ENCODE measurements at regions not wholly inside any gene's neighbourhood (a gene's known extent, or its start where the extent isn't known, plus 50 kb on each side); places are given as distances from the start of the nearest gene placed in this dataset.
A peak's percentile ranks its signal among the peaks of the same experiment; 100 is the strongest.

DNA sequence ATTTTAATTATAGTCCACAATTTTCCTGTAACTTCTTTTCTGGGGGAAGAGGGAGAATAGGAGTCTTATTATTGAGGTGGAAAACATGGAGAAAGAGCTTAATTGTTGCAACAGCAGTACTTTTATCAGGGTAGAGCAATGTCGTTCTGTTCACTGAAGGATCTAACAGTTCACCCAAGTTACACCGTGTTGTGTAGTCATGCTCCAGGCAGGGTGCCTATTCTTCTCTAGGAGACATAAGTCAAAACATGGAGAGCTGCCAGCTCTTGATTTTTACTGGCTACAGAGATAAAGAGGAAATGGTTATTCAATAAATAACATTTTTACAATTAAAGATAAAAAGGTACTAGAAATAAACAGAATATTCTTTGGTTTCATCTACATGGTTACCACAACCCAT, 594.3 kb upstream of the NETO1 start:
- peak; percentile 87 for DNase-seq (ENCODE audit: low read depth)
- H3K4me3 ChIP-seq (ENCODE audit: control insufficient read depth, low read depth, low read length), result no peak overlapping the region
- TF ChIP-seq, protein P1, sequence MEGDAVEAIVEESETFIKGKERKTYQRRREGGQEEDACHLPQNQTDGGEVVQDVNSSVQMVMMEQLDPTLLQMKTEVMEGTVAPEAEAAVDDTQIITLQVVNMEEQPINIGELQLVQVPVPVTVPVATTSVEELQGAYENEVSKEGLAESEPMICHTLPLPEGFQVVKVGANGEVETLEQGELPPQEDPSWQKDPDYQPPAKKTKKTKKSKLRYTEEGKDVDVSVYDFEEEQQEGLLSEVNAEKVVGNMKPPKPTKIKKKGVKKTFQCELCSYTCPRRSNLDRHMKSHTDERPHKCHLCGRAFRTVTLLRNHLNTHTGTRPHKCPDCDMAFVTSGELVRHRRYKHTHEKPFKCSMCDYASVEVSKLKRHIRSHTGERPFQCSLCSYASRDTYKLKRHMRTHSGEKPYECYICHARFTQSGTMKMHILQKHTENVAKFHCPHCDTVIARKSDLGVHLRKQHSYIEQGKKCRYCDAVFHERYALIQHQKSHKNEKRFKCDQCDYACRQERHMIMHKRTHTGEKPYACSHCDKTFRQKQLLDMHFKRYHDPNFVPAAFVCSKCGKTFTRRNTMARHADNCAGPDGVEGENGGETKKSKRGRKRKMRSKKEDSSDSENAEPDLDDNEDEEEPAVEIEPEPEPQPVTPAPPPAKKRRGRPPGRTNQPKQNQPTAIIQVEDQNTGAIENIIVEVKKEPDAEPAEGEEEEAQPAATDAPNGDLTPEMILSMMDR (IDR thresholded peaks at IDR 0.05; ENCODE audit: control insufficient read depth, insufficient read depth, low read depth, low read length, missing control alignments), result no peak

DNA sequence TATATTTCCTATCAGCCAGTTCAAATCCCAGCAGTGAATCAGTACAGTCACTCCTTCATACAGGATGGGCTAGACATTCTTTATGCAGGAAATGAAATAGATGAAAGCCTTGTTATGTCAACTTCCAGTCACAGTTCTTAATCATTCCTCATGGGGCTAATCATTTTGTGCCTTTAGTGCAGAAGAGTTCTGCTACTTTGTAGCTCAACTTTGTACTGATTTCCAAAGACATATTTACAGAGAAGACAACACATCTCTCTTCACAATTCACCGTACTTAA, 593.9 kb upstream of the NETO1 start:
- no peak for DNase-seq (ENCODE audit: low read depth)
- no peak overlapping the region for H3K4me3 ChIP-seq (ENCODE audit: control insufficient read depth, low read depth, low read length)
- TF ChIP-seq, protein P1 (IDR thresholded peaks at IDR 0.05; ENCODE audit: control insufficient read depth, insufficient read depth, low read depth, low read length, missing control alignments), result no peak

DNA sequence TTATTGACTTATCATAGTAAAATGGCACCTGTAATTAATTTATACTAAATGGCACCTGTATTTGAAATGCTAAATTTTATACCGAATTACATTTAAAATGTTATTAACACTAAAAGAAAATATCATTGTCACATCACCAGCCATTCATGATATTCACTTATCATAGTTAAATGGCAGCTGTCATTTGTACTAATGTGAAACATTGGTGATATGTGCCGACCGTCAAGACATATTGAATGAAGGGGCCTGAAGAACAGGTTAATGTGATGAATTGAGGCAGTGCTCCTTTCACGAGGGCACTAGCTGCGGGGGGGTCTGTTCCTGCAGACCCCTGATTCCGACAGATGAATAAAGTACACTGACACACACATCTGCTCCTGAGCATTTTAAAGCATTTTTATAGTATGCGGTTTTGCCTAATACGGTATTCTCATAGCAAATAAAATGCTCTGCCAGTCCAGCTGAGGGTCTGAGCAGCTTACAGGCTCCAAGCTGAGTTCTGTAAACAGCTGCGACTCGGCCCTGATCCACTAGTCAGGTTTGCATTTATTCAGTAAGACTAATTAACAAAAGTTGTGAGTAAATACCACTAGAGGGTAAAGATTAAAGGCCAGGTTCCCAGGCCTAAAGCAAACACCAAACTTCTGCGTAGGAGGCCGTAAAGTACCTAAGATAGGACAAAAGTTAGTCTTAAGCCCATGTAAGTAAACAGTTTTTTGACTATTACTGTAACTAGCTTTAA, 593.4 kb upstream of the NETO1 start:
- no peak overlapping the region for H3K4me3 ChIP-seq (ENCODE audit: control insufficient read depth, low read depth, low read length)
- no peak for DNase-seq (ENCODE audit: low read depth)
- TF ChIP-seq, protein P1 (IDR thresholded peaks at IDR 0.05; ENCODE audit: control insufficient read depth, insufficient read depth, low read depth, low read length, missing control alignments), result no peak

DNA sequence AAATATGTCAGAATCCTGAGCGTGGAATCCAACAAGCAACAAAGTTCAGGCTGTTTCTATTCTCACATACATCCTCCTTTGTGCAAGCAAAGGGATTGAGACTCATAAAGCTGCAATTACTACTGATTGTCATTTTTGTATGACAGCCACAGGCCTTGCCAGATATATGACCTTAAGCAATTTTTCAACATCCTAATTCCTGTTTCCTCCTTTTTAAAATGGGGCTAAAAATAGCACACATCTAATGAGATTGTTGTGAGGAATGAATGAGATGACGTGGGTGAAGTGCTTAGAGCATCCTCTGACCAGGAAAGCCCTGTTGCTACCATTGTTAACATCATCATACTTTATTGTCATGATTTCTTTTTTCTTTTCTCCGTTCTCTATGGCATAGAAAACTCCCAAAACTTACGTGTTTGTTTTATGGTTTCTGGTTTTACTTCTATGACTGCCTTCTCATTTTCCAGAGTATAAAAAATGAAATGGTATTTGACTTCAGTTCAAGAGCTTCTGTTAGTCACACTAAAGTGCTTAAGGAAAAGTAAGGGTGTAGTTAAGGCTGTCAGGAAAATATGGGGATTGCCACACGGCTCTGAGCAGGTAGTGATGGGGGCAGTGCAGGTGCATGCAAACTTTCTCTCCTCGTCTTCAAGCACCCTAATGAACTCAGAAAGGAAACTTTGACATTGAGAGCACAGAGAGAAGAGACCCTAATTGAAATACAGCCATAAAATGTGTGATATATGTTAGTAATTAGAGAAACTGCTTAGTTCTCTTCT, 590.6 kb upstream of the NETO1 start:
- DNase-seq (ENCODE audit: low read depth), result peak; percentile 24
- TF ChIP-seq, protein P1 (IDR thresholded peaks at IDR 0.05; ENCODE audit: control insufficient read depth, insufficient read depth, low read depth, low read length, missing control alignments), result no peak
- H3K4me3 ChIP-seq (ENCODE audit: control insufficient read depth, low read depth, low read length), result no peak overlapping the region

DNA sequence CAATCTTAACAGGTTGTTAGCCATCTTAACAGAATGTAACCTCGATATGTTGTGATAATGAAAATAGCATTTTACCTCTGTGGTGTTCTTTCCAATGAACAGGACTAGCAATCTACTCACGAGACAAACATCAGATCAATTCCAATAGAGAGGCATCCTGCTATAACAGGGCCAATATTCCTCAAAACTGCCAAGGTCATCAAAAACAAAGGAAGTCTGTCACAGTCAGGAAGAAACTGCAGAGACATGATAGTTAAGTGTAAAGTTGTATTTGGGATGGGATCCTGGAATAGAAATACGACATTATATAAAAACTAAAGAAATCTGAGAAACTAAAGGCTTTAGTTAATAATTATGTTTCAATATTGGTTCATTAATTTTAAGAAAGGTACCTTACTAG, 588.9 kb upstream of the NETO1 start:
- DNase-seq (ENCODE audit: low read depth), result no peak
- no peak overlapping the region for H3K4me3 ChIP-seq (ENCODE audit: control insufficient read depth, low read depth, low read length)
- TF ChIP-seq, protein P1 (IDR thresholded peaks at IDR 0.05; ENCODE audit: control insufficient read depth, insufficient read depth, low read depth, low read length, missing control alignments), result no peak

DNA sequence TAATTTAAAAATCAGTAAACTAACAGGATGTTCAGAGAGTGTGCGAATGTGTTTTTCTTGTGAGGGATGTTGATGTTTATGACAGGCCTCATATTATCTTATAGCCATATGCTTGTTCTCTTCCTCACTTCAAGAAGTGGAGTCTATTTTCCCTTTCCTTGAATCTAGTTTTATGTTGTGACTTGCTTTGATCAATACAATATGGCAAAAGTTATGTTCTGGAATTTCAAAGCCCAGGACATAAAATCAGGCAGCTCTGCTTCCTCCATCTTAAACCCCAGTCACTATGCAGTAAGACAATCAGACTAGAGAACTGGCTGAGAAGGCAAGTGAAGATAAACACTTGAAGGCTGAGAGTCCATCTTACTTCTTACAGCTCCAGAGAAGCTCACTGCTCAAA, 585.1 kb upstream of the NETO1 start:
- TF ChIP-seq, protein P1 (IDR thresholded peaks at IDR 0.05; ENCODE audit: control insufficient read depth, insufficient read depth, low read depth, low read length, missing control alignments), result no peak
- no peak overlapping the region for H3K4me3 ChIP-seq (ENCODE audit: control insufficient read depth, low read depth, low read length)
- DNase-seq (ENCODE audit: low read depth), result no peak

Measured in AG09309 (cell line).